NCI-H446 treated with DMSO at 0.1 percent for 48 hours (cell line): ENCODE measurements at regions not wholly inside any gene's neighbourhood (a gene's known extent, or its start where the extent isn't known, plus 50 kb on each side); places are given as distances from the start of the nearest gene placed in this dataset.

Experiments
- DNase-seq: peaks from one replicate; lab custom pipeline; 2025; lab: John Stamatoyannopoulos, UW

- no peak for DNase-seq
Measured at GRCh38 chr6:63371104-63371715, 51.4 kb upstream of the LGSN start.

GRCh38 chr6:63372951-63373533, 53.3 kb upstream of the LGSN start:
- no peak for DNase-seq

GRCh38 chr6:63389191-63389844, 69.5 kb upstream of the LGSN start:
- no peak for DNase-seq

GRCh38 chr6:63391203-63391970, 71.6 kb upstream of the LGSN start:
- DNase-seq, result no peak

- DNase-seq, result no peak
Measured at GRCh38 chr6:63392092-63392724, 72.4 kb upstream of the LGSN start.

- no peak for DNase-seq
Measured at GRCh38 chr6:63394656-63395308, 75.0 kb upstream of the LGSN start.

GRCh38 chr6:63395381-63395780, 75.6 kb upstream of the LGSN start:
- DNase-seq, result no peak

- no peak for DNase-seq
Measured at GRCh38 chr6:63403725-63404124, 83.9 kb upstream of the LGSN start.

GRCh38 chr6:63410435-63411426, 90.9 kb upstream of the LGSN start:
- DNase-seq, result no peak

- DNase-seq, result no peak
Measured at GRCh38 chr6:63415286-63415685, 95.5 kb upstream of the LGSN start.

DNA sequence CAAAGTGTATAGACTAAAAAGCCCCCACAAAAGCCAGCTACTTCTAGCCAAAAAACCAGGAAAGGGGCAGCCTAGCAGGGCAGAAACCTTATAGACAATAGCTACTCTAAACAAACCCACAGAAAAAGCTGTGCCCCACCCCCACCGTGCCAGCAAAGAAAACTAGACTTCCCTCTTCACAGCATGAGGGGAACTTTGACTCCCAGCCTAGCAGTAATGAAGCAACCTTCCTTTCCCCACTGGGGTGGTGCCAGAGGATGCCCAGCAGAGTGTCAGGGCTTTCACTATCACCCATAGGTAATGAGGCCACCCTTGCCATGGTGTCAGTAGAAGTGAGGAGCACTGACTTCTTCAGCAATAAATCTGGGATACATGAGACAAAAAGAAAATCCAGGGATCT, 99.0 kb upstream of the LGSN start:
- DNase-seq, result no peak

- no peak for DNase-seq
Measured at GRCh38 chr6:63424636-63425035, 104.9 kb upstream of the LGSN start.

GRCh38 chr6:63425493-63425892, 105.7 kb upstream of the LGSN start:
- no peak for DNase-seq

- DNase-seq, result no peak
Measured at GRCh38 chr6:63426844-63427243, 107.1 kb upstream of the LGSN start.

GRCh38 chr6:63427951-63428350, 108.2 kb upstream of the LGSN start:
- no peak for DNase-seq

GRCh38 chr6:63430985-63431519, 111.3 kb upstream of the LGSN start:
- DNase-seq, result no peak

- no peak for DNase-seq
Measured at GRCh38 chr6:63434943-63435342, 115.2 kb upstream of the LGSN start.

DNA sequence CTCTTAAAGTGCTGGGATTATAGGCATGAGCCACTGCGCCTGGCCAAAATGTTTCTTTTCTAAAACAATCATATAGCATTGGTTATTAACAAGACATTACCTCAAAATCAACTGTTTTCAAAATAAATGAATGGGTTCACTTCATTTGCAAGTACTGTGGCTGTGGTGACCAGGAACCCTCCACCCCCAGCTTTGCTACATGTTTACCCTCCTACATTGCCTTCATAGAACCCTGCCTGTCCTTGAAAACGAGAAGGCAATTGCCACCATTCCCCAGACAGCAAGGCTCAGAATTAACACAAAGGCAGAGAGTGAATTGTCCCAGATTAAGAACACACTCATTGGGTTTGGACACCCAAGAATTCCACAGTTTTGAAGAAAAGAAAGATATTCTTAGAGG, 116.6 kb upstream of the LGSN start:
- DNase-seq, result no peak

DNA sequence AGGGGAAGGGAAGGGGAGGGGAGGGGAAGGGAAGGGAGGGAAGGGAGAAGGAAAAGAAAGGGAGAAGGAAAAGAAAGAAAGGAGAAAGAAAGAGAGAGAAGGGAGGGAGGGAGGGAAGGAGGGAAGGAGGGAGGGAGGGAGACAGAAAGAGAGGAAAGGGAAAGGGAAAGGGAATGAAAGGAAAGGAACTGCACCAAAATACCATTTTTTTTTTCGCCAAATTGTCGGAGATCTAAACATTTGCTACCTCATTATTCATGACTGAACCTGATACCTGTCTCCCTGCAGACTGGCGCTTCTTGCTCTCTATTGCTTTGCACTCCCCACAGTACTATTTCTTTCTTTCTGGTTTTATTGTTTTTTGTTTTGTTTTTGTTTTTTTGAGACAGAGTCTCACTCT, 117.3 kb upstream of the LGSN start:
- no peak for DNase-seq

DNA sequence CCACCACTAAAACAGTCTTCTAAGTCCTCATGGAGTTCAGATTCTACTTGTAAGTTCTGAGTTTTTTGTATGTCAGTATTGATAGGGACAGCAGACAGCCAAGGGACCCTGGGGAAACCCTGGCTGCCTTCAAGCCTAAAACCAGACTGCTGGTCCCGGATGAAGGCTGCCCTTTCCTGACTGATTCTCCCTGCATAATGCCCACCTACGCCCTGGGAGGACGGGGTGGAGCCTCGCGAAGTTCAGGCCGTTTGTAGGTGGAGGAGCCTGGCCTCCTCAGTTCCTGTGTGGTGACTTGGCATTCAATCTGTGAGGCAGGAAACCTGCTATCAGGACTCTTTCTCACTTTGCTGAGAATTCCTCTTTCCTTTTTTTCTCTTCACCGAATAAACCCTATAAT, 120.3 kb upstream of the LGSN start:
- no peak for DNase-seq
